ENCODE measurements at regions not wholly inside any gene's neighbourhood (a gene's known extent, or its start where the extent isn't known, plus 50 kb on each side); places are given as distances from the start of the nearest gene placed in this dataset.

DNA sequence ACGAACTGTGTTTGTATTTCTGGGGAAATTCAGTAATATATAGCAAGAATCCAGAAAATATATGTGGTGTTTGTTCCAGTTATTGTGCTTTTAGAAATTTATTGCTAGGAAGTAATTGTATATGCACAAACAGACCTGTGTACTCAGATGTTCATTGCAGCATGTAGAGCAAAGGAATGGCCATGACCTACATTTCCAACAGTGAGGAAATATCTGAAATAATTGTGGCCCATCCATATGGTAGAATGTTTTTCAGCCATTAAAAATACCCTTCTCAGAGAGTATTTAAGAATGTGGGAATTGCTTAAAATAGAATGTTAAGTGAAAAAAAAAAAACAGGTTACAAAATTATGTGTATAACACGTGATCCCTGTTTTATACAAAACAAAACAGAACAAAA lies 77.3 kb downstream of the TMX1 start:
- WGBS, 5 donors, result 62 to 81% (median 69%) methylated on average over 2 of the region's 2 CpGs
- Histone ChIP-seq H3K27me3 (no peaks in the 10 kb centered on the region), H3K9me3 (no peaks in the 10 kb centered on the region), H3K4me1 (peaks cover 0 to 24% (median 10%) of the 10 kb centered on the region in 4 donors), H3K27ac (no peak overlapping the region), H3K36me3 (no peaks in the 10 kb centered on the region), H3K4me3 (no peak overlapping the region)
- intact Hi-C loops (cut with DNase I; ENCODE audit: low total_unique reads), result no loop called here
- DNase-seq, result no peak
- TF ChIP-seq POLR2A (IDR thresholded peaks at IDR 0.05) (no peak), EP300 (IDR thresholded peaks at IDR 0.05) (no peak), CTCF (IDR thresholded peaks at IDR 0.05) (no peak), POLR2AphosphoS5 (IDR thresholded peaks at IDR 0.05) (no peak)

- Histone ChIP-seq H3K4me3 (no peak overlapping the region), H3K9me3 (no peaks in the 10 kb centered on the region), H3K36me3 (no peaks in the 10 kb centered on the region), H3K27me3 (no peaks in the 10 kb centered on the region), H3K4me1 (peaks cover 0 to 24% (median 10%) of the 10 kb centered on the region in 4 donors), H3K27ac (peak overlapping the region in 3 of 5 donors; percentile 1 to 47 (median 26))
- 41 to 49% (median 44%) methylated on average over 6 of the region's 6 CpGs for WGBS, 5 donors
- no peak for DNase-seq
- intact Hi-C loops (cut with DNase I; ENCODE audit: low total_unique reads), result no loop called here
- TF ChIP-seq POLR2AphosphoS5 (IDR thresholded peaks at IDR 0.05) (no peak), EP300 (IDR thresholded peaks at IDR 0.05) (no peak), CTCF (IDR thresholded peaks at IDR 0.05) (no peak), POLR2A (IDR thresholded peaks at IDR 0.05) (no peak)
These were observed 79.0 kb downstream of the TMX1 start for GRCh38 chr14:51318813-51319597.

- Histone ChIP-seq H3K9me3 (no peaks in the 10 kb centered on the region), H3K4me1 (peaks cover 0 to 24% (median 10%) of the 10 kb centered on the region in 4 donors), H3K27ac (no peak overlapping the region), H3K36me3 (no peaks in the 10 kb centered on the region), H3K4me3 (no peak overlapping the region), H3K27me3 (no peaks in the 10 kb centered on the region)
- DNase-seq, result no peak
- WGBS, 5 donors, result 68 to 79% (median 74%) methylated on average over 3 of the region's 3 CpGs
- intact Hi-C loops (cut with DNase I; ENCODE audit: low total_unique reads), result no loop called here
- TF ChIP-seq POLR2AphosphoS5 (IDR thresholded peaks at IDR 0.05) (no peak), EP300 (IDR thresholded peaks at IDR 0.05) (no peak), POLR2A (IDR thresholded peaks at IDR 0.05) (no peak), CTCF (IDR thresholded peaks at IDR 0.05) (no peak)
These were observed 81.0 kb downstream of the TMX1 start for GRCh38 chr14:51321036-51321435.

GRCh38 chr14:51323492-51323891 lies 83.4 kb downstream of the TMX1 start:
- DNase-seq, result no peak
- no peaks in the 10 kb centered on the region for H3K27me3 ChIP-seq
- no peaks in the 10 kb centered on the region for H3K36me3 ChIP-seq
- TF ChIP-seq CTCF (IDR thresholded peaks at IDR 0.05) (no peak), POLR2A (IDR thresholded peaks at IDR 0.05) (no peak), EP300 (IDR thresholded peaks at IDR 0.05) (no peak), POLR2AphosphoS5 (IDR thresholded peaks at IDR 0.05) (no peak)
- no peak overlapping the region for H3K4me3 ChIP-seq
- intact Hi-C loops (cut with DNase I; ENCODE audit: low total_unique reads), result no loop called here
- peaks cover 0 to 29% (median 16%) of the 10 kb centered on the region in 4 donors for H3K4me1 ChIP-seq
- 77 to 87% (median 80%) methylated on average over 3 of the region's 3 CpGs for whole genome bisulfite sequencing, 5 donors
- H3K27ac ChIP-seq, result no peak overlapping the region
- no peaks in the 10 kb centered on the region for H3K9me3 ChIP-seq
